ENCODE measurements at regions not wholly inside any gene's neighbourhood (a gene's known extent, or its start where the extent isn't known, plus 50 kb on each side); places are given as distances from the start of the nearest gene placed in this dataset.

GRCh38 chr7:126222782-126223181, 1030.0 kb downstream of the GRM8 start:
- TF ChIP-seq CTCF (optimal IDR thresholded peaks at IDR 0.05 in 1 of 3, IDR thresholded peaks at IDR 0.05 in 1 of 3, conservative IDR thresholded peaks at IDR 0.05 in 1 of 3; ENCODE audit: extremely low read depth in 1 of 3, insufficient read depth in 2 of 3, low read length in 3 of 3): no peak
- TF ChIP-seq EZH2 (IDR thresholded peaks at IDR 0.05; ENCODE audit: low read length): no peak
- Histone ChIP-seq H3K4me2 (ENCODE audit: control insufficient read depth, extremely low read depth, insufficient read depth, low read depth, low read length) (no peak overlapping the region), H4K20me1 (ENCODE audit: control insufficient read depth, extremely low read depth, insufficient read depth, low read length) (no peaks in the 10 kb centered on the region), H3K79me2 (ENCODE audit: control insufficient read depth, insufficient read depth, low read length) (no peaks in the 10 kb centered on the region), H3K4me3 (ENCODE audit: control insufficient read depth in 2 of 3, extremely low read depth in 1 of 3, insufficient read depth in 2 of 3, low read depth in 1 of 3, low read length in 3 of 3) (no peak overlapping the region), H3K4me1 (ENCODE audit: control insufficient read depth, extremely low read depth, insufficient read depth, low read length) (no peaks in the 10 kb centered on the region), H2AFZ (ENCODE audit: control insufficient read depth, low read length) (no peak overlapping the region), H3K27me3 (ENCODE audit: control insufficient read depth, extremely low read depth, insufficient read depth, low read length) (no peaks in the 10 kb centered on the region), H3K36me3 (ENCODE audit: control insufficient read depth in 2 of 2, extremely low read depth in 1 of 2, insufficient read depth in 2 of 2, low read length in 2 of 2) (no peaks in the 10 kb centered on the region), H3K9me1 (ENCODE audit: control insufficient read depth, extremely low read depth, insufficient read depth, low read length) (no peaks in the 10 kb centered on the region), H3K27ac (ENCODE audit: control insufficient read depth, insufficient read depth, low read length) (no peak overlapping the region), H3K9me3 (ENCODE audit: control insufficient read depth, low read depth, low read length) (peaks cover 2% of the 10 kb centered on the region), H3K9ac (ENCODE audit: control insufficient read depth, extremely low read depth, insufficient read depth, low read length) (no peak overlapping the region)
- dilution Hi-C loops (cut with MboI; ENCODE audit: extremely low pct_ligation_motif_present, low sequenced_read_pairs): no loop called here
- FAIRE-seq: no peak
- no peak for DNase-seq (ENCODE audit: low read depth, low spot score)

DNA sequence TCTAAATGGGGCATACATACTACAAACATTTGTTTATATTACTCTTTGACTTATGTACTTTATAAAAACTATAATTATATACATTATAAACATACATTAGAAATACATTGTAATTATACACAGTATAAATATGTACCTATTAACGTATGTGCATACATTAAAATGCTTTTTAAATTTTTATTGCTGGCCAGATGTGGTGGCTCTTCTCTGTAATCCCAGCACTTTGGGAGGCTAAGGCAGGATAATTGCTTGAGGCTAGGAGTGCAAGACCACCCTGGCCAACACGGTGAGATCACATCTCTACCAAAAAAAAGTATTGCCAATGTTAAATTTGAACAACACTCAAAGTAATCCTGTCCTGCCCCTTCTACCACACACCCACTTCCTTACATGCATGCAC, 1037.0 kb downstream of the GRM8 start:
- Histone ChIP-seq H3K4me2 (ENCODE audit: control insufficient read depth, extremely low read depth, insufficient read depth, low read depth, low read length) (no peak overlapping the region), H3K27ac (ENCODE audit: control insufficient read depth, insufficient read depth, low read length) (no peak overlapping the region), H3K36me3 (ENCODE audit: control insufficient read depth in 2 of 2, extremely low read depth in 1 of 2, insufficient read depth in 2 of 2, low read length in 2 of 2) (no peaks in the 10 kb centered on the region), H2AFZ (ENCODE audit: control insufficient read depth, low read length) (no peak overlapping the region), H3K79me2 (ENCODE audit: control insufficient read depth, insufficient read depth, low read length) (no peaks in the 10 kb centered on the region), H3K4me3 (ENCODE audit: control insufficient read depth in 2 of 3, extremely low read depth in 1 of 3, insufficient read depth in 2 of 3, low read depth in 1 of 3, low read length in 3 of 3) (no peak overlapping the region), H3K27me3 (ENCODE audit: control insufficient read depth, extremely low read depth, insufficient read depth, low read length) (no peaks in the 10 kb centered on the region), H3K4me1 (ENCODE audit: control insufficient read depth, extremely low read depth, insufficient read depth, low read length) (peaks cover 5% of the 10 kb centered on the region), H3K9me1 (ENCODE audit: control insufficient read depth, extremely low read depth, insufficient read depth, low read length) (no peaks in the 10 kb centered on the region), H4K20me1 (ENCODE audit: control insufficient read depth, extremely low read depth, insufficient read depth, low read length) (no peaks in the 10 kb centered on the region), H3K9ac (ENCODE audit: control insufficient read depth, extremely low read depth, insufficient read depth, low read length) (no peak overlapping the region), H3K9me3 (ENCODE audit: control insufficient read depth, low read depth, low read length) (peaks cover 2% of the 10 kb centered on the region)
- dilution Hi-C loops (cut with MboI; ENCODE audit: extremely low pct_ligation_motif_present, low sequenced_read_pairs): no loop called here
- FAIRE-seq (no peak), DNase-seq (ENCODE audit: low read depth, low spot score) (no peak)
- TF ChIP-seq EZH2 (IDR thresholded peaks at IDR 0.05; ENCODE audit: low read length) (no peak), CTCF (optimal IDR thresholded peaks at IDR 0.05 in 1 of 3, IDR thresholded peaks at IDR 0.05 in 1 of 3, conservative IDR thresholded peaks at IDR 0.05 in 1 of 3; ENCODE audit: extremely low read depth in 1 of 3, insufficient read depth in 2 of 3, low read length in 3 of 3) (no peak)

All from keratinocyte (primary cell).